Neural cell (in vitro differentiated cells): ENCODE measurements at regions not wholly inside any gene's neighbourhood (a gene's known extent, or its start where the extent isn't known, plus 50 kb on each side); places are given as distances from the start of the nearest gene placed in this dataset.

Experiments
- H2AFZ ChIP-seq: fragments of 200-600, 300-800 bp; sonication (generic), shearing (Covaris generic); 2 replicates; pipeline ENCODE4 v1.6.0; 2014; ENCODE audit warnings: low read depth, mild to moderate bottlenecking, antibody characterized with exemption, low read length, moderate library complexity
- H3F3A ChIP-seq: fragments of 200-600 bp; shearing (Covaris generic); 2 replicates; pipeline ENCODE4 v1.6.1; 2016; ENCODE audit warnings: mild to moderate bottlenecking, moderate library complexity, mixed read lengths, antibody characterized with exemption, low read length; ENCODE audit not compliant: insufficient read depth, poor library complexity, severe bottlenecking
- H3K27ac ChIP-seq: fragments of 200-600, 300-800 bp; sonication (generic), shearing (Covaris generic); 2 replicates; pipeline ENCODE4 v1.5.1; 2014; ENCODE audit warnings: mild to moderate bottlenecking, low read length, moderate library complexity
- H3K27me3 ChIP-seq: fragments of 300-800, 200-600 bp; sonication (generic), shearing (Covaris generic); 2 replicates; pipeline ENCODE4 v1.6.0; 2014; ENCODE audit warnings: mild to moderate bottlenecking, low read depth, low read length, moderate library complexity; ENCODE audit not compliant: insufficient read depth
- H3K36me3 ChIP-seq: fragments of 300-800, 200-600 bp; sonication (generic), shearing (Covaris generic); 2 replicates; pipeline ENCODE4 v1.5.1; 2014; ENCODE audit warnings: mild to moderate bottlenecking, antibody characterized with exemption, low read length, moderate library complexity; ENCODE audit not compliant: insufficient read depth
- H3K4me2 ChIP-seq: fragments of 300-800, 200-600 bp; sonication (generic), shearing (Covaris generic); 2 replicates; pipeline ENCODE4 v1.6.0; 2014; ENCODE audit warnings: mild to moderate bottlenecking, low read length
- H3K4me3 ChIP-seq: fragments of 300-800, 200-600 bp; sonication (generic), shearing (Covaris generic); 2 replicates; pipeline ENCODE4 v1.5.1; 2014; ENCODE audit warnings: mild to moderate bottlenecking, low read length, moderate library complexity
- H3K79me2 ChIP-seq: fragments of 200-600 bp; shearing (Covaris generic); replicated peaks from 2 replicates; pipeline ENCODE4 v1.6.0; 2014; ENCODE audit warnings: mild to moderate bottlenecking, low read length, moderate library complexity; ENCODE audit not compliant: insufficient read depth
- H3K9ac ChIP-seq: fragments of 300-800, 200-600 bp; sonication (generic), shearing (Covaris generic); 2 replicates; pipeline ENCODE4 v1.6.1; 2016; ENCODE audit warnings: mild to moderate bottlenecking, low read length, mixed read lengths
- H3K9me2 ChIP-seq: fragments of 200-600 bp; shearing (Covaris generic); 2 replicates; pipeline ENCODE4 v1.6.1; 2016; ENCODE audit warnings: mild to moderate bottlenecking, low read length, mixed read lengths; ENCODE audit not compliant: insufficient read depth
- H3K9me3 ChIP-seq: fragments of 200-600, 300-800 bp; sonication (generic), shearing (Covaris generic); 2 replicates; pipeline ENCODE4 v1.6.1; 2016; ENCODE audit warnings: mild to moderate bottlenecking, mixed run types, low read length, moderate library complexity, mixed read lengths
- H4K20me1 ChIP-seq: fragments of 200-600 bp; shearing (Covaris generic); 2 replicates; pipeline ENCODE4 v1.6.1; 2016; ENCODE audit warnings: mild to moderate bottlenecking, mixed run types; ENCODE audit not compliant: insufficient read depth
- EP300 ChIP-seq: fragments of 450-650 bp; conservative IDR thresholded peaks from 2 replicates; pipeline ENCODE4 v1.6.1; 2014; ENCODE audit warnings: antibody characterized with exemption, mild to moderate bottlenecking, moderate library complexity; ENCODE audit not compliant: poor library complexity, severe bottlenecking
- EZH2 ChIP-seq: fragments of 200-600, 300-800 bp; shearing (Covaris generic), sonication (generic); IDR thresholded peaks from 2 replicates; pipeline ENCODE4 v1.6.1; 2014; ENCODE audit warnings: antibody characterized with exemption, low read length, borderline replicate concordance, mild to moderate bottlenecking; ENCODE audit not compliant: insufficient read depth, poor library complexity, severe bottlenecking
- MXI1 ChIP-seq: fragments of 450-650 bp; conservative IDR thresholded peaks from 2 replicates; pipeline ENCODE4 v1.6.1; 2014; ENCODE audit warnings: antibody characterized with exemption, mild to moderate bottlenecking; ENCODE audit not compliant: poor library complexity, severe bottlenecking
- POLR2AphosphoS5 ChIP-seq: IDR thresholded peaks from 2 replicates; pipeline ENCODE4 v1.6.1; 2012
- RAD21 ChIP-seq: fragments of 450-650 bp; conservative IDR thresholded peaks from 2 replicates; pipeline ENCODE4 v1.6.1; 2014; ENCODE audit warnings: antibody characterized with exemption, mild to moderate bottlenecking, moderate library complexity
- SMC3 ChIP-seq: fragments of 450-650 bp; conservative IDR thresholded peaks from 2 replicates; pipeline ENCODE4 v1.6.1; 2014; ENCODE audit warnings: antibody characterized with exemption, mild to moderate bottlenecking, moderate library complexity; ENCODE audit not compliant: poor library complexity
- TAF1 ChIP-seq: IDR thresholded peaks from 2 replicates; pipeline ENCODE4 v1.6.1; 2012; ENCODE audit warnings: low read depth
- TF ChIP-seq, protein P1 (sequence below): fragments of 450-650 bp; IDR thresholded peaks from 2 replicates; pipeline ENCODE4 v1.5.1; 2014; ENCODE audit warnings: antibody characterized with exemption, mild to moderate bottlenecking, moderate library complexity; ENCODE audit not compliant: poor library complexity, severe bottlenecking
- TF ChIP-seq, protein P2 (sequence below): IDR thresholded peaks from 2 replicates; pipeline ENCODE4 v1.6.1; 2012; ENCODE audit warnings: borderline replicate concordance

DNA sequence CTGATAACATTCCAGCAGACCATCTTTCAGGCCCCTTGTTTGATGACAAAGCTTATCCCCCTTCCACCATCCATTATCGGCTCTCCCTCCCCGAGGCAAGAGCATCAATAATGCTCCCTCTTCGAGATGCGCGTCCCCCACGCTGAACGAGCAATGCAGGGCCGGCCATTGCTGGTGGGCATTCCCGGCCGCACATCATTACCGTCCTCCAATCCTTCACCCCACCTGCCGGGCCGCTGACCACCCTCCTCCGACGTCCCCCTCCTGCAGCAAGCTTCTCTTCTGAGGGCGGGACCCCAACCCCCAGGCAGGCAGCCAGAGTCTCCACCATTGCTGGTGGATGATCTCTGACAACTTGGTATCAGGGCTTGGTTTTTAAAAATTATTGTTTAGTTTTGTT lies 208.6 kb downstream of the SMAD2 start:
- Histone ChIP-seq H3K9ac (no peak overlapping the region), H3K9me3 (no peaks in the 10 kb centered on the region), H3K4me3 (no peak overlapping the region), H3K4me2 (no peak overlapping the region), H3K36me3 (no peaks in the 10 kb centered on the region), H3K27ac (no peak overlapping the region), H3K9me2 (no peaks in the 10 kb centered on the region), H3K27me3 (no peaks in the 10 kb centered on the region), H2AFZ (no peak overlapping the region), H3F3A (no peaks in the 10 kb centered on the region), H3K79me2 (no peaks in the 10 kb centered on the region), H4K20me1 (no peaks in the 10 kb centered on the region)
- TF ChIP-seq, protein P1, sequence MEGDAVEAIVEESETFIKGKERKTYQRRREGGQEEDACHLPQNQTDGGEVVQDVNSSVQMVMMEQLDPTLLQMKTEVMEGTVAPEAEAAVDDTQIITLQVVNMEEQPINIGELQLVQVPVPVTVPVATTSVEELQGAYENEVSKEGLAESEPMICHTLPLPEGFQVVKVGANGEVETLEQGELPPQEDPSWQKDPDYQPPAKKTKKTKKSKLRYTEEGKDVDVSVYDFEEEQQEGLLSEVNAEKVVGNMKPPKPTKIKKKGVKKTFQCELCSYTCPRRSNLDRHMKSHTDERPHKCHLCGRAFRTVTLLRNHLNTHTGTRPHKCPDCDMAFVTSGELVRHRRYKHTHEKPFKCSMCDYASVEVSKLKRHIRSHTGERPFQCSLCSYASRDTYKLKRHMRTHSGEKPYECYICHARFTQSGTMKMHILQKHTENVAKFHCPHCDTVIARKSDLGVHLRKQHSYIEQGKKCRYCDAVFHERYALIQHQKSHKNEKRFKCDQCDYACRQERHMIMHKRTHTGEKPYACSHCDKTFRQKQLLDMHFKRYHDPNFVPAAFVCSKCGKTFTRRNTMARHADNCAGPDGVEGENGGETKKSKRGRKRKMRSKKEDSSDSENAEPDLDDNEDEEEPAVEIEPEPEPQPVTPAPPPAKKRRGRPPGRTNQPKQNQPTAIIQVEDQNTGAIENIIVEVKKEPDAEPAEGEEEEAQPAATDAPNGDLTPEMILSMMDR = no peak
- TF ChIP-seq POLR2AphosphoS5 (no peak), TAF1 (no peak), MXI1 (no peak), EZH2 (no peak), SMC3 (no peak), RAD21 (no peak), EP300 (no peak)
- TF ChIP-seq, protein P2, sequence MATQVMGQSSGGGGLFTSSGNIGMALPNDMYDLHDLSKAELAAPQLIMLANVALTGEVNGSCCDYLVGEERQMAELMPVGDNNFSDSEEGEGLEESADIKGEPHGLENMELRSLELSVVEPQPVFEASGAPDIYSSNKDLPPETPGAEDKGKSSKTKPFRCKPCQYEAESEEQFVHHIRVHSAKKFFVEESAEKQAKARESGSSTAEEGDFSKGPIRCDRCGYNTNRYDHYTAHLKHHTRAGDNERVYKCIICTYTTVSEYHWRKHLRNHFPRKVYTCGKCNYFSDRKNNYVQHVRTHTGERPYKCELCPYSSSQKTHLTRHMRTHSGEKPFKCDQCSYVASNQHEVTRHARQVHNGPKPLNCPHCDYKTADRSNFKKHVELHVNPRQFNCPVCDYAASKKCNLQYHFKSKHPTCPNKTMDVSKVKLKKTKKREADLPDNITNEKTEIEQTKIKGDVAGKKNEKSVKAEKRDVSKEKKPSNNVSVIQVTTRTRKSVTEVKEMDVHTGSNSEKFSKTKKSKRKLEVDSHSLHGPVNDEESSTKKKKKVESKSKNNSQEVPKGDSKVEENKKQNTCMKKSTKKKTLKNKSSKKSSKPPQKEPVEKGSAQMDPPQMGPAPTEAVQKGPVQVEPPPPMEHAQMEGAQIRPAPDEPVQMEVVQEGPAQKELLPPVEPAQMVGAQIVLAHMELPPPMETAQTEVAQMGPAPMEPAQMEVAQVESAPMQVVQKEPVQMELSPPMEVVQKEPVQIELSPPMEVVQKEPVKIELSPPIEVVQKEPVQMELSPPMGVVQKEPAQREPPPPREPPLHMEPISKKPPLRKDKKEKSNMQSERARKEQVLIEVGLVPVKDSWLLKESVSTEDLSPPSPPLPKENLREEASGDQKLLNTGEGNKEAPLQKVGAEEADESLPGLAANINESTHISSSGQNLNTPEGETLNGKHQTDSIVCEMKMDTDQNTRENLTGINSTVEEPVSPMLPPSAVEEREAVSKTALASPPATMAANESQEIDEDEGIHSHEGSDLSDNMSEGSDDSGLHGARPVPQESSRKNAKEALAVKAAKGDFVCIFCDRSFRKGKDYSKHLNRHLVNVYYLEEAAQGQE = no peak

DNA sequence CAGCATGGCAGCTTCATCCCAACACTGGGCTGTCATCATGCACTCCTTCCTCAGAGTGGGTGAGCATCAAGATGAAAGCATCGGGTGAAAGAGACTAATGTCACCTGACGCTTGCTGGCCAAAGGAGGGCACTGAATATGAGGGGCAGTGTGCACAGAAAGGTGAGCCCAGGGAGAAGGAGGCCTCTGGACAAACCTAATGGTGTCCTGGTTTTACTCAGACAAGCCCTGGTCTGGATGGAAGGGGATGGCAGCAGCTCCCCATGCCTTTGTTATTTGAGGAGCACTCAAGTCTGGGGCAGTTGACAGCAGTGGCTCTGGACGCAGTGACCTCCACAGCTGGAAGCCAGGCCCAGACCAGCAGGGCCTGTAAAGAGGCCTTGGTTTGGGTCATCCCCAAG lies 209.7 kb downstream of the SMAD2 start:
- Histone ChIP-seq H3K9me3 (no peaks in the 10 kb centered on the region), H4K20me1 (no peaks in the 10 kb centered on the region), H3K27me3 (no peaks in the 10 kb centered on the region), H3K9ac (no peak overlapping the region), H2AFZ (no peak overlapping the region), H3K36me3 (no peaks in the 10 kb centered on the region), H3K4me3 (no peak overlapping the region), H3K4me2 (no peak overlapping the region), H3K27ac (no peak overlapping the region), H3K79me2 (no peaks in the 10 kb centered on the region), H3K9me2 (no peaks in the 10 kb centered on the region), H3F3A (no peaks in the 10 kb centered on the region)
- no peak for TF ChIP-seq SMC3
- no peak for TF ChIP-seq EZH2
- TF ChIP-seq POLR2AphosphoS5 = no peak
- no peak for TF ChIP-seq TAF1
- no peak for TF ChIP-seq EP300
- TF ChIP-seq, protein P2 = no peak
- TF ChIP-seq MXI1 = no peak
- TF ChIP-seq RAD21 = no peak
- TF ChIP-seq, protein P1 = no peak
